AG04449 (cell line): ENCODE measurements at regions not wholly inside any gene's neighbourhood (a gene's known extent, or its start where the extent isn't known, plus 50 kb on each side); places are given as distances from the start of the nearest gene placed in this dataset.

Source experiments
- CTCF ChIA-PET: fragments of 350-600 bp; formaldehyde crosslinking; extraction: SDS; loops from one replicate; lab custom pipeline; 2021; ENCODE audit warnings: antibody characterized with exemption; lab: Yijun Ruan, JAX
- POLR2A ChIA-PET: fragments of 400-600, 350-600 bp; formaldehyde crosslinking; extraction: SDS; loops from one replicate; lab custom pipeline; 2020; ENCODE audit warnings: antibody characterized with exemption, inconsistent platforms; lab: Yijun Ruan, JAX
- DNase-seq: peaks from one replicate; pipeline ENCODE4 v3.0.0-alpha.2; 2010; ENCODE audit warnings: low read depth, low spot score
- H3K4me3 ChIP-seq: 2 replicates; pipeline ENCODE4 v1.5.1; 2011; ENCODE audit warnings: low read depth, mild to moderate bottlenecking, control low read depth, low read length
- TF ChIP-seq, protein P1 (sequence below): IDR thresholded peaks from one replicate; pipeline ENCODE4 v1.5.1; 2011; ENCODE audit warnings: mild to moderate bottlenecking, moderate library complexity, low read length, control low read depth, inconsistent platforms; ENCODE audit not compliant: insufficient read depth; ENCODE audit errors: missing control alignments

DNA sequence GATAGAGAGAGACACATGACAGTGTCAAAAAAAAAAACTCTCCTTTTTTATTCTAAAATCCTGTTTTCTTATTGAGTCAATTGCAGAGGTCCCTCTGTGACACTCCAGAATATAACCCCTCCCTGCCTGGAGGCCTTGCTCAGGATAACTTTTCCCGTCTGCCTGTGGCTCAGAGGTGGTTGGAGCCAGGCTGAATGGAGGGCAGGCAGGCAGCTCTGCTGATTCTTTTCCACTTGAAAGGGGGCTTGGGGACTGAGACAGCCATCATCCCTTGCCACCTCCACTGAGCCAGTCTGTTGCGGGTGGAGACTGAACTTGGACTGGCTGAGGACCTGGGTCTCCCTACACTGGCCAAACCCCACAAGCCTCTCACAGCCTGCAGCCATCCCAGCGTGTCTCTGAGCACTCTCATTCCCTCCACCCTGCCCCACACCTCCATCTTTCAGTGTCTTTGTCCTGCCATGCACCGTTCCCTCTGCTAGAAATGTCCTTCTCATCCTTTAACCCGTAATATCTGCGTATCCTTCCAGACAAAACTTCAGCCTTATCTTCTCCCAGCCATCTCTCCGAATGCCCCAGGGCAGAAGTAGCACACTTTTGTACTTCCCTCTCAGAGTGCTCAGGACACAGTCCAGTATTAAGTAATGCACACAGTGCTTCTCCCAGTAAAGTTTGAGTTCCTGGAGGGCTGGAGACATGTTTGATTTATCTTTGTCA is 139.9 kb downstream of the CHIC2 start:
- DNase-seq: no peak
- ChIA-PET POLR2A (no interaction called here), CTCF (interaction anchor here (2.5 to 8.9 kb wide), 2 partner anchors 292 to 309 kb away, joined by 16 to 121 read pairs; no protein-coding TSS in a partner anchor)
- no peak overlapping the region for H3K4me3 ChIP-seq
- TF ChIP-seq, protein P1, sequence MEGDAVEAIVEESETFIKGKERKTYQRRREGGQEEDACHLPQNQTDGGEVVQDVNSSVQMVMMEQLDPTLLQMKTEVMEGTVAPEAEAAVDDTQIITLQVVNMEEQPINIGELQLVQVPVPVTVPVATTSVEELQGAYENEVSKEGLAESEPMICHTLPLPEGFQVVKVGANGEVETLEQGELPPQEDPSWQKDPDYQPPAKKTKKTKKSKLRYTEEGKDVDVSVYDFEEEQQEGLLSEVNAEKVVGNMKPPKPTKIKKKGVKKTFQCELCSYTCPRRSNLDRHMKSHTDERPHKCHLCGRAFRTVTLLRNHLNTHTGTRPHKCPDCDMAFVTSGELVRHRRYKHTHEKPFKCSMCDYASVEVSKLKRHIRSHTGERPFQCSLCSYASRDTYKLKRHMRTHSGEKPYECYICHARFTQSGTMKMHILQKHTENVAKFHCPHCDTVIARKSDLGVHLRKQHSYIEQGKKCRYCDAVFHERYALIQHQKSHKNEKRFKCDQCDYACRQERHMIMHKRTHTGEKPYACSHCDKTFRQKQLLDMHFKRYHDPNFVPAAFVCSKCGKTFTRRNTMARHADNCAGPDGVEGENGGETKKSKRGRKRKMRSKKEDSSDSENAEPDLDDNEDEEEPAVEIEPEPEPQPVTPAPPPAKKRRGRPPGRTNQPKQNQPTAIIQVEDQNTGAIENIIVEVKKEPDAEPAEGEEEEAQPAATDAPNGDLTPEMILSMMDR: no peak

GRCh38 chr4:53923921-53924320 is 140.5 kb downstream of the CHIC2 start:
- CTCF ChIA-PET: no interaction called here
- DNase-seq: no peak
- POLR2A ChIA-PET: no interaction called here
- no peak overlapping the region for H3K4me3 ChIP-seq
- TF ChIP-seq, protein P1: no peak

DNA sequence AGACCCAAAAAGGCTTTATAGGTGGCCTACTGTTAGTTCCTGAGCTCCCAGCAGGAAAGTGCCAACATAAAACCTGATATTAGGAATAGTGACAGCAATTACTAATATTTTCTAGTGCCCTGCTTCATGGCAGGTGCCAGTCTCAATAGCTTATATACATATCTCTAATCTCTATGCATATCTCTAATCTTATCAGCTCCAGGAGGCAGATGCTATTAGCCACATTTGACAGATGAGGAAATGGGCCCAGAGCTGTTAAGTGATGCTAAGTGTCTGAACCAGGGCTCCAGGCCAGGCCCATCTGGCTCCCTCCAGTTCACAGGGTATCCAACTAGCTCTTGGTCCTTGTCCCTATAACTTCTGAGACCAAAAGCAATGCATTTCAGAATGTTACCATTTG is 142.5 kb downstream of the CHIC2 start:
- no peak for DNase-seq
- TF ChIP-seq, protein P1: no peak
- ChIA-PET POLR2A (no interaction called here), CTCF (interaction anchor here (0.9 to 3.6 kb wide), 5 partner anchors 9 to 295 kb away, joined by 3 to 41 read pairs (median 3); no protein-coding TSS in a partner anchor)
- H3K4me3 ChIP-seq: no peak overlapping the region

DNA sequence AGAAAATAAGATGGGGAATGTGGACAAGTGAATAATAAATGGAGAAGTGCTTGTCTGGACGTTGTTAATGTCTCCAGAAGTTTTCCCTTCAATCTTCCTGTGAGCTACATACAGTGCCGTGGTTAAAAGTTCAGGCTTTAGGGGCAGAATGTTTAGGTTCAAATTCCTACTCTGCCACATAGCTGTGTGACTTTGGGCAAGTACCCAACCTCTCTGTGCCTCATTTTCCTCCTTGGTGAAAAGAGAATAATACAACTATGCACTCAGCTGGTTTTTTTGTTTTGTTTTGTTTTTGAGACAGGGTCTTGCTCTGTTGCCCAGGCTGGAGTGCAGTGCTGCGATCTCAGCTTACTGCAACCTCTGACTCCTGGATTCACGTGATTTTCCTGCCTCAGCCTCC is 143.5 kb downstream of the CHIC2 start:
- CTCF ChIA-PET: interaction anchor here (1.3 to 3.7 kb wide), 7 partner anchors 10 to 314 kb away, joined by 3 to 41 read pairs (median 7); no protein-coding TSS in a partner anchor
- no peak overlapping the region for H3K4me3 ChIP-seq
- TF ChIP-seq, protein P1: no peak
- no peak for DNase-seq
- POLR2A ChIA-PET: interaction anchor here (0.8 to 1.4 kb wide), 2 partner anchors 12 to 66 kb away, joined by 3 to 4 read pairs; no protein-coding TSS in a partner anchor

DNA sequence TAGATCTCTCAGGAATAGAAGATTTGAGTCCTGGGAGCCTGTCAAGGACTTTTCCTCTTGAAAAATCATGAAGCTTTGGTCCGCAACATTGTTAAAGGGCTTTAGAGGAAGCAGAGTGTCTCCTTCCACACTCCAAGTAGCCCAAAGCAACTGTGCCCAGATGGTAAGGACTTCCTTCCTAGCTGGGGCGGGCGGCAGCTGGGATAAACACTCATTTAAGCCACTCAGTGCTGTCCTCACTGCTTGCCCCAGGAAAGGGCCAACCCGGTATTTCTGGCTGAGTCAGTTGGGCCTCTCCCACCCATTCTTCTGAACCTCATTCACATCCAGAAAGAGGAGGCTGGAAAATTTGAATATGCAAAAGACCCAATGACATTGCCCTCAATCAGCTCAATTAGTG is 144.3 kb downstream of the CHIC2 start:
- ChIA-PET POLR2A (interaction anchor here (0.8 to 1.4 kb wide), 2 partner anchors 11 to 66 kb away, joined by 3 to 4 read pairs; no protein-coding TSS in a partner anchor), CTCF (interaction anchor here (0.7 to 3.7 kb wide), 9 partner anchors 8 to 905 kb away, joined by 3 to 41 read pairs (median 4); no protein-coding TSS in a partner anchor)
- H3K4me3 ChIP-seq: no peak overlapping the region
- TF ChIP-seq, protein P1: no peak
- no peak for DNase-seq

GRCh38 chr4:53919535-53919934 is 144.9 kb downstream of the CHIC2 start:
- H3K4me3 ChIP-seq: no peak overlapping the region
- TF ChIP-seq, protein P1: no peak
- ChIA-PET CTCF (interaction anchor here (1.0 to 3.7 kb wide), 6 partner anchors 9 to 315 kb away, joined by 4 to 41 read pairs (median 9); no protein-coding TSS in a partner anchor), POLR2A (interaction anchor here (1.4 kb wide), 1 partner anchor 11 kb away, joined by 4 read pairs; no protein-coding TSS in a partner anchor)
- no peak for DNase-seq
